ENCODE measurements at regions not wholly inside any gene's neighbourhood (a gene's known extent, or its start where the extent isn't known, plus 50 kb on each side); places are given as distances from the start of the nearest gene placed in this dataset.

GRCh38 chr2:16043192-16043591 is 102.8 kb downstream of the MYCN start:
- in situ Hi-C loops (cut with MboI; ENCODE audit: low sequenced_read_pairs), result no loop called here
- no peak overlapping the region for H2AK9ac ChIP-seq (replicated peaks; ENCODE audit: low read depth, low read length, poor library complexity)
- H3K23ac ChIP-seq (ENCODE audit: low read depth, low read length), result no peak overlapping the region
- no peaks in the 10 kb centered on the region for H3K36me3 ChIP-seq (ENCODE audit: control insufficient read depth, insufficient read depth, low read length)
- H4K5ac ChIP-seq (ENCODE audit: low read depth, low read length), result no peak overlapping the region
- H2AK5ac ChIP-seq (ENCODE audit: low read depth, low read length), result no peak overlapping the region
- H2AFZ ChIP-seq (replicated peaks; ENCODE audit: low read length, poor library complexity), result no peak overlapping the region
- H3K9me3 ChIP-seq (ENCODE audit: control insufficient read depth, insufficient read depth, low read length), result peaks cover 26% of the 10 kb centered on the region
- no peaks in the 10 kb centered on the region for H3K4me1 ChIP-seq (ENCODE audit: control insufficient read depth, insufficient read depth, low read length)
- dilution Hi-C loops (cut with HindIII; ENCODE audit: low sequenced_read_pairs, unreplicated experiment), result no loop called here
- no peaks in the 10 kb centered on the region for H4K20me1 ChIP-seq (ENCODE audit: insufficient read depth, low read length)
- BruUV-seq (replicated peaks), result no TSS peak
- intact Hi-C loops (cut with micrococcal nuclease), result no loop called here
- no peak overlapping the region for H3K9ac ChIP-seq (ENCODE audit: low read depth, low read length)
- H3K4me2 ChIP-seq (ENCODE audit: low read depth, low read length), result no peak overlapping the region
- H3K4me3 ChIP-seq (ENCODE audit: insufficient read depth, low read depth, low read length), result no peak overlapping the region
- H3K27ac ChIP-seq (ENCODE audit: insufficient read depth, low read length), result no peak overlapping the region
- no peaks in the 10 kb centered on the region for H3K9me1 ChIP-seq (ENCODE audit: insufficient read depth, low read length)
- H3K14ac ChIP-seq (replicated peaks; ENCODE audit: low read depth, low read length), result no peak overlapping the region
- no peak overlapping the region for H2BK120ac ChIP-seq (ENCODE audit: low read depth, low read length)
- TF ChIP-seq RAD21 (IDR thresholded peaks at IDR 0.05; ENCODE audit: low read length) (no peak), MAFK (IDR thresholded peaks at IDR 0.05; ENCODE audit: low read depth, low read length) (no peak), USF2 (IDR thresholded peaks at IDR 0.05; ENCODE audit: low read depth, low read length) (no peak), CTCF (conservative IDR thresholded peaks at IDR 0.05; ENCODE audit: low read depth, low read length) (no peak), MAZ (IDR thresholded peaks at IDR 0.05; ENCODE audit: borderline replicate concordance, low read depth, low read length) (no peak), BHLHE40 (IDR thresholded peaks at IDR 0.05; ENCODE audit: low read depth, low read length) (no peak), POLR2A (IDR thresholded peaks at IDR 0.05; ENCODE audit: low read depth, low read length) (no peak), RFX5 (IDR thresholded peaks at IDR 0.05; ENCODE audit: low read depth, low read length) (no peak), SMC3 (IDR thresholded peaks at IDR 0.05; ENCODE audit: low read depth, low read length) (no peak), CEBPB (IDR thresholded peaks at IDR 0.05; ENCODE audit: low read depth, low read length) (no peak), ELK1 (IDR thresholded peaks at IDR 0.05; ENCODE audit: borderline replicate concordance, low read depth, low read length) (no peak), FOS (IDR thresholded peaks at IDR 0.05; ENCODE audit: low read depth, low read length) (no peak), RCOR1 (IDR thresholded peaks at IDR 0.05; ENCODE audit: insufficient replicate concordance, low read length) (no peak), NFE2L2 (IDR thresholded peaks at IDR 0.05; ENCODE audit: low read depth, low read length) (no peak)
- DNase-seq, result no peak
- ChIA-PET CTCF (no interaction called here), POLR2A (ENCODE audit: unreplicated experiment) (no interaction called here)
- no peak overlapping the region for H3K18ac ChIP-seq (ENCODE audit: low read depth, low read length)
- no peaks in the 10 kb centered on the region for H3K27me3 ChIP-seq (ENCODE audit: control insufficient read depth, insufficient read depth, low read length)
- H3K4ac ChIP-seq (ENCODE audit: low read depth, low read length), result no peak overlapping the region
- no peak overlapping the region for H2BK5ac ChIP-seq (ENCODE audit: low read depth, low read length, poor library complexity, severe bottlenecking)
- no CpG with 5 or more reads among the region's 2 CpGs for WGBS, 2 experiments (ENCODE audit: extremely low coverage in 2 of 2, insufficient read length in 1 of 2)
- no peak overlapping the region for H4K8ac ChIP-seq (ENCODE audit: low read depth in 2 of 2, low read length in 2 of 2)
- ATAC-seq (ENCODE audit: low read depth), result no peak
- H3K56ac ChIP-seq (ENCODE audit: extremely low read depth, insufficient read depth, low read length), result no peak overlapping the region
- H2BK20ac ChIP-seq (ENCODE audit: low read depth, low read length), result no peak overlapping the region
- H3K79me1 ChIP-seq (ENCODE audit: low read depth in 1 of 2, low read length in 2 of 2), result no peaks in the 10 kb centered on the region
- no peak overlapping the region for H4K91ac ChIP-seq (ENCODE audit: insufficient read depth, low read depth, low read length)
- H2BK15ac ChIP-seq (ENCODE audit: low read depth, low read length), result no peak overlapping the region

All from IMR-90 (cell line).